Right lobe of liver (tissue), 4 donors: ENCODE measurements at regions not wholly inside any gene's neighbourhood (a gene's known extent, or its start where the extent isn't known, plus 50 kb on each side); places are given as distances from the start of the nearest gene placed in this dataset.

ENCODE experiments used
- POLR2A ChIP-seq: fragments of 450-650 bp; IDR thresholded peaks from one replicate; pipeline ENCODE4 v1.6.1; 2017; ENCODE audit warnings: antibody characterized with exemption, mild to moderate bottlenecking
- TF ChIP-seq, protein P1 (sequence below), 4 donors: fragments of 200-600 bp in 3 of 4; fragments of 450-650 bp in 1 of 4; IDR thresholded peaks; one replicate each; pipeline versions ENCODE4 v1.5.1 to v1.8.0; 2016 to 2022; ENCODE audit warnings: antibody characterized with exemption in 4 of 4, mild to moderate bottlenecking in 2 of 4
- donor health status: DM: no; HTN: no; CAD: no.
- donor health status: DM: no; HTN: no; CAD: no.
- donor health status: DM: no; HTN: yes; CAD: no.

DNA sequence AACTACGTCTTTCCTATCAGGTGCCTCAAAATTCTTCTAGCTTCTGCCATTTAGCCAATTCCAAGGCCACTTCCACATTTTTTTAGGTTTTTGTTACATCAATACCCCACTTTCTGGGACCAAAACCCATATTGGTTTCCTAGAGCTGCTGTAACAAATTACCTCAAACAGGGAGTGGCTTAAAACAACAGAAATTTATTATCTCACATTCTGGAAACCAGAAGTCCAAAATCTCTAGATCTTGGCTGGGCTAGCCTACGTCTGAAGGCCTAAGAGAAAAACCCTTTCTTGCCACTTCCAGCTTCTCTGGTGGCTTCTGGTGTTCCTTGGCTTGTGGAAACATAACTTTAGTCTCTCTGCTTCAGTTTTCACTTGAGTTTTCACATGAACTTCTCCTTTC is 85.1 kb upstream of the BMPER start:
- TF ChIP-seq, protein P1, sequence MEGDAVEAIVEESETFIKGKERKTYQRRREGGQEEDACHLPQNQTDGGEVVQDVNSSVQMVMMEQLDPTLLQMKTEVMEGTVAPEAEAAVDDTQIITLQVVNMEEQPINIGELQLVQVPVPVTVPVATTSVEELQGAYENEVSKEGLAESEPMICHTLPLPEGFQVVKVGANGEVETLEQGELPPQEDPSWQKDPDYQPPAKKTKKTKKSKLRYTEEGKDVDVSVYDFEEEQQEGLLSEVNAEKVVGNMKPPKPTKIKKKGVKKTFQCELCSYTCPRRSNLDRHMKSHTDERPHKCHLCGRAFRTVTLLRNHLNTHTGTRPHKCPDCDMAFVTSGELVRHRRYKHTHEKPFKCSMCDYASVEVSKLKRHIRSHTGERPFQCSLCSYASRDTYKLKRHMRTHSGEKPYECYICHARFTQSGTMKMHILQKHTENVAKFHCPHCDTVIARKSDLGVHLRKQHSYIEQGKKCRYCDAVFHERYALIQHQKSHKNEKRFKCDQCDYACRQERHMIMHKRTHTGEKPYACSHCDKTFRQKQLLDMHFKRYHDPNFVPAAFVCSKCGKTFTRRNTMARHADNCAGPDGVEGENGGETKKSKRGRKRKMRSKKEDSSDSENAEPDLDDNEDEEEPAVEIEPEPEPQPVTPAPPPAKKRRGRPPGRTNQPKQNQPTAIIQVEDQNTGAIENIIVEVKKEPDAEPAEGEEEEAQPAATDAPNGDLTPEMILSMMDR (IDR thresholded peaks at IDR 0.05): no peak
- no peak for TF ChIP-seq POLR2A
